CD4-positive, alpha-beta T cell treated with Interferon alpha-2 for 1 hour (primary cell): ENCODE measurements at regions not wholly inside any gene's neighbourhood (a gene's known extent, or its start where the extent isn't known, plus 50 kb on each side); places are given as distances from the start of the nearest gene placed in this dataset.
"Not testable (repeated sequence)": the region's sequence is repeated elsewhere in the genome, so short reads cannot be mapped to it uniquely, and the experiment has no call there.

Experiments
- DNase-seq, 2 donors: peaks; one replicate each; pipeline ENCODE4 v3.0.0-alpha.2; 2020 to 2022

DNA sequence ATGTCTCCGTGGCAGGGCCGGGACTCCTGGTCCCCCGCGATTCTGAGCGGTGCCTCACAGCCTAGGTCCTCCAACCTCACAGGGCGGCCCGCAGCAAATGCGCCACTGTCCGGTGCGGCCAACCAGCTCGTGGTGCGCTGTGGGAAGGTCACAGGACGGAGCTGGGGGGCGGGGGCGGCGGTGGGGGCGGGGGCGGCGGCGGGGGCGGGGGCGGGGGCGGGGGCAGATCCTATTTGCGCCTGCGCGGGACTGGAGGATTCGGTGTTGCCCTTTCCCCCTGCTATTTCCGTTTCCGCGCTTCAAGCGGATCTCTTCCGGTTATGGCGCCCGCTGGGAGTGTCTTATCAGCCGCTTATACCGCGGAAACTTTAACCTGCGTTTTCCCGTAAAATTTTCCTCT is 106.7 kb upstream of the SNRPN start:
- DNase-seq: no peak

- DNase-seq: no peak
Observed at GRCh38 chr15:24856397-24857390, 98.1 kb upstream of the SNRPN start.

- no peak for DNase-seq
Observed at GRCh38 chr15:24857763-24858162, 97.0 kb upstream of the SNRPN start.

DNA sequence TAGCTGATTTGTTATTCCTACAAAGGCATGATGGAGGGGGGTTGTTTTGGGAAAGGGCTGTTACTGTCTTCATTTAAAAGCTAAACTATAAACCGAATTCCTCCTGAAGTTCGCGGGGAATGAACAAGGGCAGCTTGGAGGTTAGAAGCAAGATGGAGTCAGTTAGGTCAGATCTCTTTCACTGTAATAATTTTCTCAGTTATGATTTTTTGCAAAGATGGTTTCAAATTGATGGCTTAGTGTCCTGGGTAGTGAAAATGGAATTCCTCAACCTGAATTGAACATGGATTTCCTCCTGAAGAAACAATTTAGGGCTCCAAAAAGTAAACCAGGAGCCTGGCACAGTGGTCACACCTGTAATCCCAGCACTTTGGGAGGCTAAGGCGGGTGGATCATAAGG is 96.6 kb upstream of the SNRPN start:
- not testable (repeated sequence) for DNase-seq

GRCh38 chr15:24858737-24859601 is 95.8 kb upstream of the SNRPN start:
- no peak for DNase-seq

GRCh38 chr15:24861014-24861690 is 93.6 kb upstream of the SNRPN start:
- DNase-seq: no peak

DNA sequence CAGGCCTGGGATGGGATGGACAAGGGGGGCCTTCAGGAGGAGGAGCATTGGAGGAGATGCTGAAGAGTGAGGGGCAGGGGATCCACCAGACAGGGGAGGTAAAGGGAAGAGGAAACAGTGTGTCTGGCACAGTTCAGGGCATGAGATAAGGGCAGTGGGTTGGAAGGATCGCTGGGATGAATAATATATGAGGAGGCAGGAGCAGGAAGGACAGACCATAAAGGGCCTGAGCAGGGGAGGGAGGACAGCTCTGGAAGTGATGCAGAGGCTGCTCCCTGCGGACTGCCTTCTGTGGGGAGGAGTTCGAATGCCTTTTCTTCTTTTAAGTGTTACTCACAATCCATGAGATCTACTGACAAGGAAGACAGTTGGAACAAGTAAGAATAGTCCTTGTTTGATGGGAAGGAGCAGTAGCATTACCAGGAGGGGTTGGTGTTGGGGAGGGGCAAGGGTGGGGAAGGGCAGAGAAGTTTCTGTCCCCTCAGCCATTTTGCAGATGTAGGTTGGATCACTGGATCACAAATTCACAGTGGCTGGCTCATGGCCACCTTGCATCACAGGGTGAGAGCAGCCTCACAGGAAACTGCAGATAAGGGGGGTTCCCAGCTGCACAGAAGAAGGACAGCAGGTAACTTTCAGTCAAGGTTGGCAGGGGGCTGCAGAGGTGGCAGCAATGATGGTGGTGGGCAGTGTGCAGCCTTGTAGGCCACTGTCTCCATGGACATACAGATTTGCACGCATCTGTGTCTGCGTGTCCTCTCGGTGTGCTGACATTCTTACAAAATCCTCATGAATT is 91.9 kb upstream of the SNRPN start:
- DNase-seq: no peak

DNA sequence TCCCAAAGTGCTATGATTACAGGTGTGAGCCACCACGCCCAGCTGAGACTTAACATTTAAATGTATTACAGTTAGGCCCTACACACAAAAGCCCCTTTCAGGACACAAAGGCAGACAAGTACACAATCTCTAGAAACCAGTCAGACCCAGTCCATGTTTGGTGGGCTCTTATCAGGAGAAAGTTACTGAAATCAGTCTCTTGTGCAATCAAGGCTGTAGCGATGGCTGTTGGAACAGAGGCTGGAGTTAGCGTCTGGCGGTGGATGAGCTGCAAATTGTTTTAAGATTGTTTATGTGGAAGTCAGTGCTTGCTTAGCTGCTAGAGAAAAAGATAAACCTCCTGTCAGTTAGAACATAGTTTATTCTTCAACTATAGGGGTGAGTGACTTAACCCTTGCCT is 89.5 kb upstream of the SNRPN start:
- DNase-seq: no peak

DNA sequence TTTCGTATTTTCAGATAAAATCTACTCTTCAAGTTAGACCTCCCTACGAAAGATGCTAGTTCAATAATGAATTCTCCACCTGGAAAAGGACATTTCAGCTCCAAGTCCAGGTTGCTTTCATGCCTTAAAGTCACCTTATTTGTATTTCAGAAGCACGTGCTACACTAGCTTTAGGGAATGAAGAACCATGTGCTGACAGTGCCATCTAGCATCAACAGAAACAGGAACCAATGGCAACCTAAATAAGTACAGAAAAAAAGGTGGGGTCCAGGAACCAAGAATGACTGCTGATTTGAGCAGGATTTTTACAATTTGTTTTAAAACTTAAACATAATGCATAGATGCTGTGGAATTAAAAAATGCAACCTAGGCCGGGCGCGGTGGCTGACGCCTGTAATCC is 77.6 kb upstream of the SNRPN start:
- no peak for DNase-seq

GRCh38 chr15:24878153-24878552 is 76.6 kb upstream of the SNRPN start:
- DNase-seq: no peak

DNA sequence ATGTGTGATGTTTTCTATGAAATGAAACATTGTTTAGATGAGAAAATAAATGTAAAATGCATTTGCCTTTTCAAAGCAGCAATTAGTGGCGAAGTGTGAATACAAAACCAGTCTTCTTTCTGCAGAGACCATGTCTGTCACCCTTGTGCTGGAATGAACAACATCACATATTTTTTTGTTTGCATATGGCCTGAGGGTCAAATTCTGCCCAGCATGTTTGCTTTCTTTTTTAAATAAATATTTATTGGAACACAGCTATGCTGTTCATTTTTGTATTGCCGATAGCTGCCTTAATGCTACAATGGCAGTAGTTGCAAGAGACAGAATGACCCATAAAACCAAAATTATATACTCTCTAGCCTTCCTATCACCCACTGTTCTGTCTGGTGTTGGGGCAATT is 75.3 kb upstream of the SNRPN start:
- no peak for DNase-seq

DNA sequence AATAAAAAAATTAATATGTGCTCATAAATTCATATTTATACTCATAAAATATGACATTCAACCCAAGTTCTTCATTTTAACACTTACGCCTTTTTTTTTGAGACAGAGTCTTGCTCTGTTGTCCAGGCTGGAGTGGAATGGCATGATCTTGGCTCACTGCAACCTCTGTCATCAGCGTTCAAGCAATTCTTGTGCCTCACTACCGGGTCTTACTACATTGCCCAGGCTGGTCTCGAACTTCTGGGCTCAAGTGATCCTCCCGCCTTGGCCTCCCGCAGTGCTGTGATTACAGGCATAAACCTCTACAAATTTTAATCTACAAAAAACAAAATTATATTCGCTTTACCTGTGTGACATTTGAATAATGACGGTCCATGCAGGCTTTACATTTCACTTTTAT is 74.1 kb upstream of the SNRPN start:
- DNase-seq: no peak

- no peak for DNase-seq
Observed at GRCh38 chr15:24886538-24886937, 68.2 kb upstream of the SNRPN start.

GRCh38 chr15:24898715-24899272 is 56.0 kb upstream of the SNRPN start:
- DNase-seq: no peak

DNA sequence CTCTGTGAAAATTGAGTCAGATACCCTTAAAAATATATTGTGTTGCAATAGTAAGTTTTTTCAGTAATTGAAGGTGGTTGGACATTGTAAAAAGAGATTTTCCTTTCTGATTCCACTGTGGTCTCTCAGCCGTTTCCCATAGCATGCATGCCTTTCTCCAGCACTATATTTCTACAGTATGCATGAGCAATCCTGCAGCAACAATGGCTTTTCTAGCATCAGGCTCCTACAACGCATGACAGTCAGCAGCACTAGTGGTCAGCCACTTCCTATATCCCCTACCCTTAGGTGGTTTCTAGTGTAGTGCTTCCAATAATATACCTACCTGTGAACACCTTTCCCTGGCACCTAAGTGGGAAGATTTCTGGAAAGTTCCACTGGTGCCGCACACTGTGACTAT is 55.4 kb upstream of the SNRPN start:
- DNase-seq: no peak

DNA sequence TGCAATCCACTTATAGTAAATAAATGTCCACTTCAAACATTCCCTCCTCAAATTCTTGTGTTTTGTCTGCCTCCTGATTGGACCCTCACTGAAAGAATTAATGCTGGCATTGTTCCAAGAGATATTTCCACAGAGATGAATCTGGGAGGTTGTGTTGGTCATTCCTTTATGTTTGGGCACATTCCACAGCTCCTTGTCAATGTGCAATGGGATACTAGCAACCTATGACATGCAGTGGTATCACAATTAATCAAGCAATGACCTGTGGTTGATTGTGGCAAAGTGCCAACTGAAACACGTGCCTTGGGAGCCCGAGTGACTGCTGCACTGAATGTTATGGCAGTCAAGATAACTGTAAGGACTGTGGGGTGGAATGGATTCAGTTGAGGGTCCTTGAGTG is 55.0 kb upstream of the SNRPN start:
- DNase-seq: no peak

GRCh38 chr15:24901409-24901808 is 53.4 kb upstream of the SNRPN start:
- DNase-seq: no peak
